NOMO-1 treated with DMSO at 0.1 percent for 48 hours (cell line): ENCODE measurements at regions not wholly inside any gene's neighbourhood (a gene's known extent, or its start where the extent isn't known, plus 50 kb on each side); places are given as distances from the start of the nearest gene placed in this dataset.
"Not testable (repeated sequence)": the region's sequence is repeated elsewhere in the genome, so short reads cannot be mapped to it uniquely, and the experiment has no call there.

Source experiments
- DNase-seq: peaks from one replicate; lab custom pipeline; 2025; ENCODE audit not compliant: unreplicated experiment; lab: John Stamatoyannopoulos, UW

DNA sequence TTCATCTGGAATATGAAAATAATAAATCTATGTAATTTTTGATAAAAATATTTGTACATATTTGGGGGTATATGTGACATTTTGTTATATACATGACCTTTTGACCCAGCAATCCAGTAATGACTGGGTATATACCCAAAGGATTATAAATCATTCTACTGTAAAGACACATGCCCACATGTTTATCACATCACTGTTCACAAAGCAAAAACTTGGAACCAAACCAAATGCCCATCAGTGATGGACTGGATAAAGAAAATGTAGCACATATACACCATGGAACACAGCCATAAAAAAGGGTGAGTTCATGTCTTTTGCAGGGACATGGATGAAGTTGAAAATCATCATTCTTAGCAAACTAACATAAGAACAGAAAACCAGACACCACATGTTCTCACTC lies 472.1 kb upstream of the DDX18 start:
- no peak for DNase-seq

- DNase-seq, result no peak
These were observed 464.8 kb upstream of the DDX18 start for GRCh38 chr2:117349687-117350086.

GRCh38 chr2:117351396-117351795 lies 463.1 kb upstream of the DDX18 start:
- no peak for DNase-seq

- DNase-seq, result no peak
These were observed 455.1 kb upstream of the DDX18 start for GRCh38 chr2:117359266-117359914.

GRCh38 chr2:117360586-117360985 lies 453.9 kb upstream of the DDX18 start:
- no peak for DNase-seq

DNA sequence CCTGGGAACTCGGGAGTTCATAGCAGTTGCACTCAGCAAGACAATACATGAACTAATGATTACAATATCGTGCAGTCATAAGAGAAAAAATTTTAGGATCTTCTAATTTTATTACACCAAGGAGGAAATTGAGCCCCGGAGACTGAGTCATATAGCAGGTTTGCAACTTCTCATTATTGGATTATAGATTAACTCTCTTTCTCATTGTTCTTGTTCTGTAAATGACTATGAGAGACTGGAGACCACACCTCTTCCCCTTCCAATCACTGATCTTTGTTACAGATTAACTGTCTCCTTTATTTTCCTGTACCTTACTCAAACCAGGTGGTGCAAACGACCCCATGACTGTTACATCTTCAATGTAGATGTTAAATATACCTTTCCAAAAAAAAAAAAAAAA lies 435.8 kb upstream of the DDX18 start:
- DNase-seq, result no peak

GRCh38 chr2:117379928-117380327 lies 434.6 kb upstream of the DDX18 start:
- DNase-seq, result no peak

GRCh38 chr2:117383997-117384396 lies 430.5 kb upstream of the DDX18 start:
- not testable (repeated sequence) for DNase-seq

DNA sequence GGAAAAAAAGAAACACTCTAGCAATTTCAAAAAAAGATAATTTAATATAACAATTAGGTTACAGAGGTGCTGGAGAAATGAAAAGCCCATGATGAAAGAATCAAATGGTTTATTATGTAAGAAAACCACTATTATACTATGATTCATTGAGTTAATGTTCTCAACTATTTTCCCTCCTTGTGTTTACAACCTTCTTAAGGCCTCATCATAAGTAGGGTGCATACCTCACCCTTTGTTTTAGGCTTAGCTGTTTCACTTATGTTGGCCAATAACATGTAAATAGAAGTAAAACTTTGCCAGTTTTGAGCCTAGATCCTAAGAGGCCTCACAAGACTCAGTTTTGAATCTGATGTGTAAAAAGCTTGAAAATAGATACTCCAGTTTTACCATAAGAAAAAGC lies 418.3 kb upstream of the DDX18 start:
- DNase-seq, result no peak

- no peak for DNase-seq
These were observed 412.9 kb upstream of the DDX18 start for GRCh38 chr2:117401582-117401981.

- DNase-seq, result no peak
These were observed 408.0 kb upstream of the DDX18 start for GRCh38 chr2:117406443-117406842.

DNA sequence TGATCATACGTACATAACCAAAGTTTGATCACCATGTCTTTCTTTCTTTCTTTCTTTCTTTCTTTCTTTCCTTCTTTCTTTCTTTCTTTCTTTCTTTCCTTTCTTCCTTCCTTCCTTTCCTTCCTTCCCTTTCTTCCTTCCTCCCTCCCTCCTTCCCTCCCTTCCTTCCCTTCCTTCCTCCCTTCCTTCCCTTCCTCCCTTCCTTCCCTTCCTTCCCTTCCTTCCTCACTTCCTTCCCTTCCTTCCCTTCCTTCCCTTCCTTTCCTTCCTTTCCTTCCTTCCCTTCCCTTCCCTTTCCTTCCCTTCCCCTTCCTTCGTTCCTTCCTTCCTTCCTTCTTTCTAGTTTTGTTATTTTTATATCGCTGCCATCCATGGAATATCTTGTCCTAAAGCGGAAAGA lies 406.7 kb upstream of the DDX18 start:
- no peak for DNase-seq

DNA sequence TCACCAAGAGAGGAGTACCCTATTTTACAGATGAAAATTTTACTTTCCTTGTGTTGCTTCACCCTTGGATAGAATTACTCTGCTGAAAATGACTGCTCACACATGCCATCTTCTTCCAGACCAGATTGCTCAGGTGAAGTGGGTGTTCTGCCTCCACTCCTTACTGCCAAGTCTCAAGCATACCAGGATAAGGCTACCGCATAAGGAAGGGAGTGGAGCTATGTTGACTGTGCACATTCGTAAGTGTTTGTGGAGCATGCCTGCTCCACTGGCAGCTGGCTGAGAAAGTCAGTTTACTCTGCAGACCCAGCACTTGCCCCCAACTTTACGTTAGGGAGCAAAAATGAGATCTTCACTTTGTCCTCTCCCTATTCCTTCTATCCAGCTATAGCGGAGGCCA lies 405.0 kb upstream of the DDX18 start:
- no peak for DNase-seq

DNA sequence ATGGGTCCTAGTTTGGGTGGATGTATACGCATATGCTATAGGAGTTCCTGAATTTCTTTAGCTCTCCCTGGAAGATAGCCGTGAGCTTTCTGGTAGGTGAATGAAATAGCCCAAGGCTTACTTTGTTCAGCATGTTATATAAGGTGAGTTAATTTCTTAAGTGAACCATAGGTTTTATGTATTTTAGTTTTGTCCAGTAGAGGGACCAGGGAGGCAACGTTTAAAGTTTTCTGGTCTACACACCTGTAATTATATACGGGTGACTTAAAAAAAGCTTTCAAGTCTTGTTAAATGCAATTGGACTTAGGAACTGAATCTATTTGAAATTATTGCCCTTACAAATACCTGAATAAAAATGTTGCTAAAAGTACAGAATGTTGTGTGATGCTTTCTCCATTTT lies 402.5 kb upstream of the DDX18 start:
- no peak for DNase-seq

GRCh38 chr2:117432746-117433145 lies 381.7 kb upstream of the DDX18 start:
- DNase-seq, result no peak

DNA sequence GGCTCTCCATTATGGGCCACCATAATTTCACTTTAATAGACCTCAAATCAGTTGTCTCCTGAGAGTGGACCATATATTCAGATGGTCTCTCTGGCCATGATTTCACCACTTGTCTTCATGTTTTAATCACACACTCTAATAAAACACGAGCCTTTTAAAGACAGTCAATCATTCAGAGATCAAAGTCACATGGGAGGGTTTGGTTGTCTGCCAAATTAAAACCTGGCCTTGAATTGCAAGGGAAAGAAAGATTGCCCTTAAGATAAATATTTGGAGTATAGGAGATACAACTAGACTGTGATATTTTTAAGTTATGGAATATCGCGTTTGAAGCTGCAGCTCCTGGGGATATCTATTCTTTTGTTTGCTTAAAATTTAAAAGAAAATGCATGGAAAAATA lies 377.8 kb upstream of the DDX18 start:
- DNase-seq, result no peak

DNA sequence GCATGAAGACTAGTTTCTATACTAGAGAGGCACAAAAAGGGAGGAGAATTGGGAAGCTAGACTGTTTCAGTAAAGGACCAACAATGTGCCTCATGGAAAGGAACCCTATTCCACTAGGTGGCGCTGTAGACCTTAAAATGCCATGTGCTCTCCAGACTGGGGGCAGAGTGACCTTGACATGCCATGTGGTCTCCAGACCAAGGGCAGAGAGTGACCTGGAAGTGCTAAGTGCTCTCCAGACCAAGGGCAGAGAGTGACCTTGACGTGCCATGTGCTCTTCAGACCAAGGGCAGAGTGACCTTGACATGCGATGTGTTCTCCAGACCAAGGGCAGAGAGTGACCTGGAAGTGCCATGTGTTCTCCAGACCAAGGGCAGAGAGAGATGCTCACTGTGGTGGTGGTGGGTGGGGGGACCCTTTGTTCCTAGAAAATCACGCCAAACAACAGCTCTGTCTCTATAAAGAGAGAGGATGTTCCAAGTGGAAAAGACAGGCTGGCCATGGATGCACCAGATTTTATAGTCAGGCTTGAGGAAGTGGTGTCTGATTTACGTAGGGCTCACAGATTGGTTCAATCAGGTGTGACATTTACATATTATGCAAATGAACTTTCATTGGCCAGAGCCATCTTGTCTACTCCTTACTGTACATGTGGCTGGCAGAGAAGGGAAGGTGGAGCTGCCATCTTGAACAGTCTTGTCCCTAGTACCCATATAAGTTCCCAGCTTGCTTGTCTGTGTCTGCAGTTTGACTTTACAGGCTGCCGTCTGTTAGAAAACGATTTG lies 344.0 kb upstream of the DDX18 start:
- DNase-seq, result no peak

GRCh38 chr2:117481608-117482007 lies 332.9 kb upstream of the DDX18 start:
- DNase-seq, result no peak

GRCh38 chr2:117485588-117485987 lies 328.9 kb upstream of the DDX18 start:
- DNase-seq, result no peak

DNA sequence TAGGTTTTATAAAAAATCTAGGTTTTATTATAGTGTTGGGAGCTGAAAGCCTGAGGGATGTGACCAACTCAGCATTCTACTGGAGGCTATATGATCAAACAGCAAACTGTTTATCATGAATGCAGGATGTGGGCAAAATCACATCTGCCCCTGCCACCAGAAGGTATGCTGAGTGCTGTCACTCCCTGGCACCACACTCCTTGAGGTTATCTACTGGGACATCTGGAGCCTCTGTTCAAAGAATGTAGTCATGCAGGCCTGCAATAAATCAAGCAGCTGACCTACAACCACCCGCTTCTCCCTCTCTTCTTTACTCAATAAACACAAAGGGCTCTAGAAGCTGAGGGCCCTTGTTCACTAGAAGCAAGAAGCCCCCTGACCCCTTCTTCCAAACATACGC lies 328.4 kb upstream of the DDX18 start:
- DNase-seq, result no peak

DNA sequence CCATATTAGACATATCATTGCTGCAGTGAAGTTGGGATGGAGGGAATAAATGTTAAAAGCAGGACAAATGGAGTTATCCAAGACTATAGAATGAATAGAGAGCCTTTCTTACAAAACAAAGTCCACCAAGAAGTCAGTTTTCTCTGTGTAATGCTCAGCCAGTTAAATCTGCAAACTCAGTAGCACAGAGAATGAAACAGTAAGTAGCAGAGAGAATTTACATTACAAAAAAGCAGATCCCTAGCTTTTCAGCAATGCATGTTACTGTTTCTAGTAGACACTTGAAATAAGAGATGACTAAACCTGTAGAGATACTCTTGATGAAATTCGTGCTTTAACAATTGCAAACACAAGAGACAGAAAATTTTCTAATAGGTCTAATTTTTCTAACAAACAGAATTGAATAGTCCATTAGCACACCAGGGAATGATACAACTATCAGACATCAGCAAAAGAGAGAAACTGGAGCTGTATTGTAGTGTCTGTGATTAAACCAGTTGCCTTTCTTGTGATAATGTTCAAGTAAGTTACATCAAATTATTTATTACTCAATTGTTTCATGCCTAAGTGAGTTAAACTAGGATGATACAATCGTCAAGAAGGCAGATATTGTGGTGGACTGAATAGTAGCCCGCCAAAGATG lies 322.2 kb upstream of the DDX18 start:
- no peak for DNase-seq

GRCh38 chr2:117500721-117501120 lies 313.8 kb upstream of the DDX18 start:
- no peak for DNase-seq
